Heart left ventricle (tissue), 13 donors: ENCODE measurements at regions not wholly inside any gene's neighbourhood (a gene's known extent, or its start where the extent isn't known, plus 50 kb on each side); places are given as distances from the start of the nearest gene placed in this dataset.

ENCODE experiments used
- CTCF ChIP-seq, 12 donors: fragments of 200-600 bp; sonication (generic) in 4 of 12; IDR thresholded peaks; one replicate each; pipeline versions ENCODE4 v1.5.0 to v1.8.0; 2018 to 2022; ENCODE audit warnings: antibody characterized with exemption in 12 of 12, mild to moderate bottlenecking in 5 of 12
- POLR2A ChIP-seq, 2 donors: fragments of 450-650 bp; IDR thresholded peaks; one replicate each; pipeline ENCODE4 v1.6.1; 2017; ENCODE audit warnings: antibody characterized with exemption in 2 of 2, mild to moderate bottlenecking in 2 of 2, moderate library complexity in 2 of 2
- donor health status: ischemic (EF 13 %, LVEDD 7.1; RV severe dilation, severe dysfunction).
- donor health status: DM: no; HTN: yes; CAD: no.
- donor health status: DM: no; HTN: no; CAD: no.
- donor health status: ischemic (EF 25% LVEDD 6.9; RV normal size, moderate dysfunction).
- donor health status: ischemic (EF 25% LVEDD 5.7; RV mildly dilated, moderate dysfunction).
- donor health status: ischemic (EF 35%, LVEDD 5.7; RV mildly dilated, moderate dysfunction).
- donor health status: nonischemic (EF 11% LVEDD 7.7; RV severe dilation, severe dysfunction).
- donor health status: DM: yes; HTN: yes; CAD: no.
- donor health status: PGD.
- donor health status: ischemic (EF 29% LVEDD 5.4; RV normal size, mild dysfunction).
- donor health status: nonischemic (EF 23%, LVEDD 6.1; RV moderate dilation, normal function).

GRCh38 chr12:116420227-116420880 is 138.8 kb upstream of the MAP1LC3B2 start:
- TF ChIP-seq CTCF (IDR thresholded peaks at IDR 0.05), result no peak
- no peak for TF ChIP-seq POLR2A (IDR thresholded peaks at IDR 0.05)
